ENCODE measurements at regions not wholly inside any gene's neighbourhood (a gene's known extent, or its start where the extent isn't known, plus 50 kb on each side); places are given as distances from the start of the nearest gene placed in this dataset.
"Not testable (repeated sequence)": the region's sequence is repeated elsewhere in the genome, so short reads cannot be mapped to it uniquely, and the experiment has no call there.

GRCh38 chr4:49588401-49588800, 602.3 kb downstream of the CWH43 start:
- H3K4me3 Mint-ChIP-seq; H3K27ac Mint-ChIP-seq; H3K27me3 Mint-ChIP-seq (ENCODE audit: low read depth); intact Hi-C loops (cut with micrococcal nuclease); H3K36me3 Mint-ChIP-seq (ENCODE audit: low read depth); H3K4me1 Mint-ChIP-seq (ENCODE audit: low read depth); CTCF ChIA-PET; H3K9me3 Mint-ChIP-seq; DNase-seq: not testable (repeated sequence)

GRCh38 chr4:49618436-49618835, 632.4 kb downstream of the CWH43 start:
- H3K36me3 Mint-ChIP-seq (ENCODE audit: low read depth); intact Hi-C loops (cut with micrococcal nuclease); DNase-seq; H3K9me3 Mint-ChIP-seq; H3K4me3 Mint-ChIP-seq; H3K27me3 Mint-ChIP-seq (ENCODE audit: low read depth); CTCF ChIA-PET; H3K4me1 Mint-ChIP-seq (ENCODE audit: low read depth); H3K27ac Mint-ChIP-seq: not testable (repeated sequence)

- intact Hi-C loops (cut with micrococcal nuclease); H3K4me1 Mint-ChIP-seq (ENCODE audit: low read depth): not testable (repeated sequence)
Measured at GRCh38 chr4:49626478-49626877, 640.4 kb downstream of the CWH43 start.

More at GRCh38 chr4:49626478-49626877, 640.4 kb downstream of the CWH43 start:
- H3K36me3 Mint-ChIP-seq (ENCODE audit: low read depth); CTCF ChIA-PET; H3K27ac Mint-ChIP-seq; H3K27me3 Mint-ChIP-seq (ENCODE audit: low read depth); H3K4me3 Mint-ChIP-seq; DNase-seq: not testable (repeated sequence)
- peaks cover 12% of the 10 kb centered on the region for H3K9me3 Mint-ChIP-seq

All from activated naive CD4-positive, alpha-beta T cell treated with anti-CD3 and anti-CD28 coated beads for 36 hours (primary cell).